ENCODE measurements at regions not wholly inside any gene's neighbourhood (a gene's known extent, or its start where the extent isn't known, plus 50 kb on each side); places are given as distances from the start of the nearest gene placed in this dataset.

- no peak for ATAC-seq
- intact Hi-C loops (cut with micrococcal nuclease; ENCODE audit: unreplicated experiment) (no loop called here), in situ Hi-C loops (cut with HindIII; ENCODE audit: low pct_unique_long_range_greater_than_20kb, low sequenced_read_pairs) (no loop called here)
- POLR2A ChIA-PET: no interaction called here
- CTCF ChIA-PET: no interaction called here
- H3K27me3 ChIP-seq (ENCODE audit: control insufficient read depth, insufficient read depth, low read length): no peaks in the 10 kb centered on the region
- no peaks in the 10 kb centered on the region for H3K36me3 ChIP-seq (ENCODE audit: control insufficient read depth, insufficient read depth, low read length)
- no peak overlapping the region for H3K4me3 ChIP-seq (ENCODE audit: low read depth in 2 of 2, low read length in 2 of 2)
- peak overlapping the region; percentile 66; the same call in 1 of the 2 replicates for H3K27ac ChIP-seq (ENCODE audit: low read length)
- no peak for TF ChIP-seq POLR2AphosphoS5 (IDR thresholded peaks at IDR 0.05; ENCODE audit: low read depth, low read length)
- H3K4me1 ChIP-seq (ENCODE audit: control insufficient read depth, insufficient read depth, low read length): peaks cover 3% of the 10 kb centered on the region; the same call in 1 of the 2 replicates
- no peaks in the 10 kb centered on the region for H3K9me3 ChIP-seq (ENCODE audit: control insufficient read depth, insufficient read depth, low read depth, low read length)
- BruUV-seq (replicated peaks): no TSS peak
- no peak for DNase-seq (ENCODE audit: low read depth, low spot score)
Observed at GRCh38 chr5:92904021-92904420, 677.0 kb downstream of the NR2F1-AS1 start.

GRCh38 chr5:92899611-92900010, 681.4 kb downstream of the NR2F1-AS1 start:
- Histone ChIP-seq H3K4me3 (ENCODE audit: low read depth in 2 of 2, low read length in 2 of 2) (no peak overlapping the region), H3K9me3 (ENCODE audit: control insufficient read depth, insufficient read depth, low read depth, low read length) (no peaks in the 10 kb centered on the region), H3K4me1 (ENCODE audit: control insufficient read depth, insufficient read depth, low read length) (no peaks in the 10 kb centered on the region), H3K27ac (ENCODE audit: low read length) (no peak overlapping the region), H3K36me3 (ENCODE audit: control insufficient read depth, insufficient read depth, low read length) (no peaks in the 10 kb centered on the region), H3K27me3 (ENCODE audit: control insufficient read depth, insufficient read depth, low read length) (no peaks in the 10 kb centered on the region)
- no TSS peak for BruUV-seq (replicated peaks)
- TF ChIP-seq TCF7L2 (IDR thresholded peaks at IDR 0.05; ENCODE audit: low read depth, low read length): no peak
- TF ChIP-seq SIN3A (IDR thresholded peaks at IDR 0.05; ENCODE audit: borderline replicate concordance, insufficient read depth, low read depth, low read length): no peak
- no peak for TF ChIP-seq CTCF (IDR thresholded peaks at IDR 0.05)
- no peak for TF ChIP-seq REST (IDR thresholded peaks at IDR 0.05; ENCODE audit: insufficient read depth in 1 of 2, low read depth in 2 of 2, low read length in 1 of 2)
- TF ChIP-seq POLR2AphosphoS5 (IDR thresholded peaks at IDR 0.05; ENCODE audit: low read depth, low read length): no peak
- intact Hi-C loops (cut with micrococcal nuclease; ENCODE audit: unreplicated experiment): no loop called here
- POLR2A ChIA-PET: no interaction called here
- CTCF ChIA-PET: no interaction called here
- DNase-seq (ENCODE audit: low read depth, low spot score) (no peak), ATAC-seq (no peak)
- in situ Hi-C loops (cut with HindIII; ENCODE audit: low pct_unique_long_range_greater_than_20kb, low sequenced_read_pairs): no loop called here

- H3K9me3 ChIP-seq (ENCODE audit: control insufficient read depth, insufficient read depth, low read depth, low read length): no peaks in the 10 kb centered on the region
- no peak for ATAC-seq
- in situ Hi-C loops (cut with HindIII; ENCODE audit: low pct_unique_long_range_greater_than_20kb, low sequenced_read_pairs): no loop called here
- H3K27me3 ChIP-seq (ENCODE audit: control insufficient read depth, insufficient read depth, low read length): no peaks in the 10 kb centered on the region
- no peaks in the 10 kb centered on the region for H3K36me3 ChIP-seq (ENCODE audit: control insufficient read depth, insufficient read depth, low read length)
- POLR2A ChIA-PET: no interaction called here
- H3K4me3 ChIP-seq (ENCODE audit: low read depth in 2 of 2, low read length in 2 of 2): no peak overlapping the region
- no peak for DNase-seq (ENCODE audit: low read depth, low spot score)
- H3K27ac ChIP-seq (ENCODE audit: low read length): no peak overlapping the region
- TF ChIP-seq REST (IDR thresholded peaks at IDR 0.05; ENCODE audit: insufficient read depth in 1 of 2, low read depth in 2 of 2, low read length in 1 of 2): no peak
- no peak for TF ChIP-seq TCF7L2 (IDR thresholded peaks at IDR 0.05; ENCODE audit: low read depth, low read length)
- no peaks in the 10 kb centered on the region for H3K4me1 ChIP-seq (ENCODE audit: control insufficient read depth, insufficient read depth, low read length)
- intact Hi-C loops (cut with micrococcal nuclease; ENCODE audit: unreplicated experiment): no loop called here
- CTCF ChIA-PET: no interaction called here
- BruUV-seq (replicated peaks): no TSS peak
Observed at GRCh38 chr5:92896722-92897121, 684.3 kb downstream of the NR2F1-AS1 start.
